WERI-Rb-1 (cell line): ENCODE measurements at regions not wholly inside any gene's neighbourhood (a gene's known extent, or its start where the extent isn't known, plus 50 kb on each side); places are given as distances from the start of the nearest gene placed in this dataset.
"Not testable (repeated sequence)": the region's sequence is repeated elsewhere in the genome, so short reads cannot be mapped to it uniquely, and the experiment has no call there.

Source experiments
- DNase-seq: peaks from one replicate; pipeline ENCODE4 v3.0.0-alpha.2; 2020
- H3K27ac ChIP-seq: fragments of 250-450 bp; sonication (Bioruptor Pico); 2 replicates; pipeline ENCODE4 v1.5.1; 2020; ENCODE audit warnings: mild to moderate bottlenecking, moderate library complexity
- H3K27me3 ChIP-seq: fragments of 250-450 bp; sonication (Bioruptor Pico); 2 replicates; pipeline ENCODE4 v1.5.1; 2021; ENCODE audit warnings: mild to moderate bottlenecking, low read depth, moderate library complexity; ENCODE audit not compliant: insufficient read depth, severe bottlenecking
- H3K36me3 ChIP-seq: fragments of 250-450 bp; sonication (Bioruptor Pico); 2 replicates; pipeline ENCODE4 v1.5.1; 2020; ENCODE audit warnings: mild to moderate bottlenecking, moderate library complexity
- H3K4me3 ChIP-seq: 2 replicates; pipeline ENCODE4 v1.5.1; 2011; ENCODE audit warnings: low read depth, mild to moderate bottlenecking, control low read depth, low read length
- H3K9me3 ChIP-seq: fragments of 250-450 bp; sonication (Bioruptor Pico); 2 replicates; pipeline ENCODE4 v1.5.1; 2021; ENCODE audit warnings: mild to moderate bottlenecking, moderate library complexity; ENCODE audit not compliant: severe bottlenecking
- TF ChIP-seq, protein P1 (sequence below): IDR thresholded peaks from 2 replicates; pipeline ENCODE4 v1.5.1; 2011; ENCODE audit warnings: low read depth, mild to moderate bottlenecking, control low read depth, inconsistent platforms, low read length

DNA sequence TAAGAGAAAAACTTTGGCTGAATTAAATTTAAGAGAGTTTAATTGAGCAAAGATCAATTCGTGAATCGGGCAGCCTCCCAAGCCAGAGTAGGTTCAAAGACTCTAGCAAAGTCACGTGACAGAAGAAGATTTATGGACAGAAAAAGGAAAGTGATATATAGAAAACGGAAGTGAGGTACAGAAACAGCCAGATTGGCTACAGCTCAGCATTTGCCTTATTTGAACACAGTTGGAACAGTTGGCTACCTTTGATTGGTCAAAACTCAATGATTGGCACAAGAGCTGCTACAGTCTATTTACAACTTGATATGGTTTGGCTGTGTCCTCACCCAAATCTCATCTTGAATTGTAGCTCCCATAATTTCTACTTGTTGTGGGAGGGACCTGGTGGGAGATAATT, 102.6 kb downstream of the PLG start:
- TF ChIP-seq, protein P1, sequence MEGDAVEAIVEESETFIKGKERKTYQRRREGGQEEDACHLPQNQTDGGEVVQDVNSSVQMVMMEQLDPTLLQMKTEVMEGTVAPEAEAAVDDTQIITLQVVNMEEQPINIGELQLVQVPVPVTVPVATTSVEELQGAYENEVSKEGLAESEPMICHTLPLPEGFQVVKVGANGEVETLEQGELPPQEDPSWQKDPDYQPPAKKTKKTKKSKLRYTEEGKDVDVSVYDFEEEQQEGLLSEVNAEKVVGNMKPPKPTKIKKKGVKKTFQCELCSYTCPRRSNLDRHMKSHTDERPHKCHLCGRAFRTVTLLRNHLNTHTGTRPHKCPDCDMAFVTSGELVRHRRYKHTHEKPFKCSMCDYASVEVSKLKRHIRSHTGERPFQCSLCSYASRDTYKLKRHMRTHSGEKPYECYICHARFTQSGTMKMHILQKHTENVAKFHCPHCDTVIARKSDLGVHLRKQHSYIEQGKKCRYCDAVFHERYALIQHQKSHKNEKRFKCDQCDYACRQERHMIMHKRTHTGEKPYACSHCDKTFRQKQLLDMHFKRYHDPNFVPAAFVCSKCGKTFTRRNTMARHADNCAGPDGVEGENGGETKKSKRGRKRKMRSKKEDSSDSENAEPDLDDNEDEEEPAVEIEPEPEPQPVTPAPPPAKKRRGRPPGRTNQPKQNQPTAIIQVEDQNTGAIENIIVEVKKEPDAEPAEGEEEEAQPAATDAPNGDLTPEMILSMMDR: no peak
- Histone ChIP-seq H3K9me3 (no peaks in the 10 kb centered on the region), H3K27me3 (peaks cover 7% of the 10 kb centered on the region), H3K27ac (no peak overlapping the region), H3K36me3 (no peaks in the 10 kb centered on the region), H3K4me3 (no peak overlapping the region)
- DNase-seq: no peak

DNA sequence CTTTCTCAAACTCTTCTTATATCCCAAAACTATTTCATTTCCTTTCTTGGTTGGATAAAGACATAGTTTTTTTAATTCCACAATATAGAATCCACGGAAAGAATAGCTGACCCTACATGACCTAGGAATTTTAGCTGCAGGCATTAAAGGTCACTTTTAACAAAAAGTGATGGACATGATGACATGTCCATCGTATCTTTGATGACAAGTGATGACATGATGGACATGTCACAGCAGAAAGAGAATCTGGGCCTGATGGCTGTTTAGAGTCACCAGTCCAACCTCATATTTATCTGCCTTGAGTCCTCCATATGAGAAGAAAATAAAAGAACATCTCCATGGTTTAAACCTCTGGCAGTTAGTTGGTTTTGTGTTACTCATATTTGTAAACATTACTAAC, 106.2 kb downstream of the PLG start:
- TF ChIP-seq, protein P1: no peak
- H3K9me3 ChIP-seq: no peaks in the 10 kb centered on the region
- no peak overlapping the region for H3K27ac ChIP-seq
- DNase-seq: no peak
- peaks cover 14% of the 10 kb centered on the region for H3K27me3 ChIP-seq
- no peak overlapping the region for H3K4me3 ChIP-seq
- no peaks in the 10 kb centered on the region for H3K36me3 ChIP-seq

DNA sequence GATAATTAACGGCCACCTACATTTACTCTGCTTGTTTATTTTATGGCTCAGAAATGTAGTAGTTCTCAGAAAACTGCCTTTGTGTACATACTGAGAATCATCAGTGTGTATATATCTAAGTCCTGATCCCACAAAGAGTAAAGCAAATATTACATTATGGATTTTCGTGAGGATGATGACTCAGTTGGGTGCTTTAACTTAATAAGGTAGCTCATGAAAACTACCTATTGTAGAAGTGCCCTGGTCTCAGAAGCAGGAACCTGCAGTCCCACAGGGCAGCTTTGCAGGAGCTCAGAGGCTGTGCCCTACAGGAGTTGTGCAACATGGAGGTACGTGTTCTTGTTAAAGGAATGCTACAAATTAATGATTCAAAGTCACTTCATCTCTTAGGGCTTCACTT, 108.2 kb downstream of the PLG start:
- H3K36me3 ChIP-seq: no peaks in the 10 kb centered on the region
- no peak overlapping the region for H3K27ac ChIP-seq
- no peaks in the 10 kb centered on the region for H3K9me3 ChIP-seq
- H3K27me3 ChIP-seq: peaks cover 14% of the 10 kb centered on the region
- no peak for DNase-seq
- H3K4me3 ChIP-seq: no peak overlapping the region
- TF ChIP-seq, protein P1: no peak

DNA sequence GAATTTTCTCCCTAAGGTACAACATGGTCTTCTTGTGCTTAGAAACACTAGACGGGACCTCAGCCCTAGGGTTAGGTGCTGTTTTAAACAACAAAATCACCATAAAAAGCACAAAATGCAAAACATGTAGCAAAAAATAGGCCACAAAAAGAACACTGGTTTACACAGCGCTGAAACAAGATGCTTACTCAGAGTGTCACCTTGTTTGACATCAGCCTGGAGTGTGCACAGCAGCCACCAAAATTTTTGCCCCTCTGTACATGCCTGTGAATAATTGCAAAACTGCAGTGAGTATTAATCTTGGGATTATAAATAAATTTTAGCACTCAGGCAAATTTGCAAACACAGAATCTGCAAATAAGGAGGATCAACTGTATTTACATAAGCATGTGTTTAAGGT, 110.1 kb downstream of the PLG start:
- DNase-seq: no peak
- Histone ChIP-seq H3K36me3 (no peaks in the 10 kb centered on the region), H3K27me3 (peaks cover 14% of the 10 kb centered on the region), H3K4me3 (no peak overlapping the region), H3K27ac (no peak overlapping the region), H3K9me3 (no peaks in the 10 kb centered on the region)
- TF ChIP-seq, protein P1: no peak

DNA sequence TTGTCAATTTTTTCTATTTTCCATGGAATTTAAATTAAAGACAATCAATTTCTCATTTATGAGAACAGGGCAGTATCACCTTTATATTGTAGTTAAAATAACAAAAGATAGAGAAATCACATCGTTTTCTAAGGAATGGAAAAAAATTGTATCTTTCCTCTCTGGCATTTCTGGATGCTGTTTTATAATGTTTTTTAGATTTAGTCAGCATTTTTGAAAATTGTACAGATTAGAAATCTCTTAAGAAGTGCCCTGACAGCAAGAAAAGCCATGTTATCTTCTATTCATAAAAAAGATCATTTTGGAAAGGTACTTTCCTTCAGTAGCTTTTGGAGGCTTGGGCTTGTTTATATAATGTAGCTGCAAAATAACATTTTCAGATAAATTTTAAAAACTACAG, 116.9 kb downstream of the PLG start:
- Histone ChIP-seq H3K36me3 (no peaks in the 10 kb centered on the region), H3K27ac (no peak overlapping the region), H3K4me3 (no peak overlapping the region), H3K27me3 (peaks cover 8% of the 10 kb centered on the region), H3K9me3 (no peaks in the 10 kb centered on the region)
- TF ChIP-seq, protein P1: no peak
- DNase-seq: no peak

DNA sequence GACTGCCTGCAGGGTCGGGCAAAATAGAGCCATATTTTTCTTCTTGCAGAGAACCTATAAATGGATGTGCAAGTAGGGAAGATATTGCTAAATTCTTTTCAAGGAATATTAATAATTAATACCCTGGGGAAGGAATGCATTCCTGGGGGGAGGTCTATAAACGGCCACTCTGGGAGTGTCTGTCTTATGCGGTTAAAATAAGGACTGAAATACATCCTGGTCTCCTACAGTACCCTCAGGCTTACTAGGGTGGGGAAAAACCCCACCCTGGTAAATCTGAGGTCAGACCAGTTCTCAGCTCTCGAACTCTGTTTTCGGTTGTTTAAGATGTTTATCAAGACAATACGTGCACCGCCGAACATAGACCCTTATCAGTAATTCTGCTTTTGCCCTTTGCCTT, 118.6 kb downstream of the PLG start:
- H3K36me3 ChIP-seq, H3K9me3 ChIP-seq, DNase-seq, H3K27ac ChIP-seq, H3K4me3 ChIP-seq, H3K27me3 ChIP-seq: not testable (repeated sequence)
